Body of pancreas (tissue), 4 donors: ENCODE measurements at regions not wholly inside any gene's neighbourhood (a gene's known extent, or its start where the extent isn't known, plus 50 kb on each side); places are given as distances from the start of the nearest gene placed in this dataset.

Source experiments
- ATAC-seq: fragments of 150-250 bp; one replicate; pipeline ENCODE4 v1.9.1; 2016
- DNase-seq, 4 donors: peaks; one replicate each; pipeline ENCODE4 v3.0.0-alpha.2; 2019
- H3K27ac ChIP-seq, 4 donors: fragments of 200-600 bp; sonication (generic); 1 replicate in 3 of 4; 2 replicates in 1 of 4; pipeline versions ENCODE4 v1.5.1 to v1.6.1; 2016 to 2019; ENCODE audit warnings: mild to moderate bottlenecking in 1 of 4, mixed read lengths in 1 of 4, moderate library complexity in 1 of 4
- H3K27me3 ChIP-seq, 2 donors: fragments of 200-600 bp; sonication (generic); one replicate each; pipeline ENCODE4 v1.6.0; 2016; ENCODE audit warnings: mild to moderate bottlenecking in 1 of 2
- H3K36me3 ChIP-seq, 2 donors: fragments of 200-600 bp; sonication (generic); replicated peaks in 1 of 2; 2 replicates each; pipeline ENCODE4 v1.5.1; 2016; ENCODE audit warnings: low read depth in 2 of 2; ENCODE audit not compliant: insufficient read depth in 1 of 2
- H3K4me1 ChIP-seq: fragments of 200-600 bp; sonication (generic); one replicate; pipeline ENCODE4 v1.6.0; 2016
- H3K4me3 ChIP-seq, 2 donors: fragments of 200-600 bp; sonication (generic); 1 replicate in 1 of 2; 2 replicates in 1 of 2; pipeline ENCODE4 v1.5.1; 2016 to 2019
- H3K9me3 ChIP-seq, 3 donors: fragments of 200-600 bp; sonication (generic); 1 replicate in 2 of 3; 2 replicates in 1 of 3; pipeline ENCODE4 v1.5.1; 2016
- CTCF ChIP-seq, 7 experiments: fragments of 450-650 bp in 4 of 7; fragments of 200-600 bp in 3 of 7; sonication (generic) in 3 of 7; IDR thresholded peaks; one replicate each; pipeline ENCODE4 v1.5.1; 2016 to 2019; ENCODE audit warnings: antibody characterized with exemption in 7 of 7
- POLR2A ChIP-seq, 3 donors: fragments of 450-650 bp; IDR thresholded peaks; one replicate each; pipeline ENCODE4 v1.6.1; 2016; ENCODE audit warnings: antibody characterized with exemption in 3 of 3, mild to moderate bottlenecking in 2 of 3
- WGBS, 2 donors: methylation state at CpG; one replicate each; pipeline ENCODE4 v1.1.5; 2017; 5-methylcytosine and 5-hydroxymethylcytosine counted together
- intact Hi-C: fragments of 100-400 bp; cut with DNase I; formaldehyde crosslinking; loops from one replicate; pipeline ENCODE4 v1.15.1; 2023

- Histone ChIP-seq H3K9me3 (no peaks in the 10 kb centered on the region), H3K27me3 (no peaks in the 10 kb centered on the region), H3K36me3 (no peaks in the 10 kb centered on the region), H3K4me1 (no peaks in the 10 kb centered on the region), H3K27ac (no peak overlapping the region), H3K4me3 (no peak overlapping the region)
- no peak for ATAC-seq
- TF ChIP-seq POLR2A (IDR thresholded peaks at IDR 0.05) (no peak), CTCF (IDR thresholded peaks at IDR 0.05) (no peak)
- no peak for DNase-seq
- intact Hi-C loops: no loop called here
- WGBS, 2 donors: 60 to 74% methylated on average over 1 of the region's 1 CpG
Measured at GRCh38 chr13:80755910-80756309, 415.0 kb upstream of the SPRY2 start.

GRCh38 chr13:80754441-80754840, 413.5 kb upstream of the SPRY2 start:
- Histone ChIP-seq H3K4me1 (no peaks in the 10 kb centered on the region), H3K4me3 (no peak overlapping the region), H3K9me3 (no peaks in the 10 kb centered on the region), H3K27ac (no peak overlapping the region), H3K27me3 (no peaks in the 10 kb centered on the region), H3K36me3 (no peaks in the 10 kb centered on the region)
- 26 to 36% methylated on average over 1 of the region's 1 CpG for WGBS, 2 donors
- TF ChIP-seq CTCF (IDR thresholded peaks at IDR 0.05) (no peak), POLR2A (IDR thresholded peaks at IDR 0.05) (no peak)
- ATAC-seq (no peak), DNase-seq (no peak)
- intact Hi-C loops: no loop called here

- intact Hi-C loops: no loop called here
- H3K4me3 ChIP-seq: no peak overlapping the region
- H3K27me3 ChIP-seq: no peaks in the 10 kb centered on the region
- ATAC-seq (no peak), DNase-seq (no peak)
- no peaks in the 10 kb centered on the region for H3K4me1 ChIP-seq
- H3K27ac ChIP-seq: no peak overlapping the region
- WGBS, 2 donors: 72 to 76% methylated on average over 3 of the region's 3 CpGs
- no peaks in the 10 kb centered on the region for H3K9me3 ChIP-seq
- TF ChIP-seq CTCF (IDR thresholded peaks at IDR 0.05) (no peak), POLR2A (IDR thresholded peaks at IDR 0.05) (no peak)
- H3K36me3 ChIP-seq: no peaks in the 10 kb centered on the region
Measured at GRCh38 chr13:80753866-80754265, 412.9 kb upstream of the SPRY2 start.

- no peaks in the 10 kb centered on the region for H3K36me3 ChIP-seq
- H3K27me3 ChIP-seq: no peaks in the 10 kb centered on the region
- TF ChIP-seq POLR2A (IDR thresholded peaks at IDR 0.05) (no peak), CTCF (IDR thresholded peaks at IDR 0.05) (no peak)
- no peak overlapping the region for H3K4me3 ChIP-seq
- intact Hi-C loops: no loop called here
- DNase-seq (no peak), ATAC-seq (no peak)
- no peaks in the 10 kb centered on the region for H3K4me1 ChIP-seq
- WGBS, 2 donors: 65 to 81% methylated on average over 1 of the region's 1 CpG
- H3K27ac ChIP-seq: no peak overlapping the region
- H3K9me3 ChIP-seq: no peaks in the 10 kb centered on the region
Measured at GRCh38 chr13:80751854-80752253, 410.9 kb upstream of the SPRY2 start.

- Histone ChIP-seq H3K4me3 (no peak overlapping the region), H3K27ac (no peak overlapping the region), H3K4me1 (no peaks in the 10 kb centered on the region), H3K36me3 (no peaks in the 10 kb centered on the region), H3K9me3 (no peaks in the 10 kb centered on the region), H3K27me3 (no peaks in the 10 kb centered on the region)
- no peak for ATAC-seq
- TF ChIP-seq CTCF (IDR thresholded peaks at IDR 0.05): no peak
- TF ChIP-seq POLR2A (IDR thresholded peaks at IDR 0.05): no peak
- no peak for DNase-seq
- intact Hi-C loops: no loop called here
- WGBS, 2 donors: 52 to 54% methylated on average over 2 of the region's 2 CpGs
Measured at GRCh38 chr13:80744147-80744914, 403.4 kb upstream of the SPRY2 start.
